ENCODE measurements at regions not wholly inside any gene's neighbourhood (a gene's known extent, or its start where the extent isn't known, plus 50 kb on each side); places are given as distances from the start of the nearest gene placed in this dataset.

GRCh38 chr1:106458866-106459265 lies 597.6 kb upstream of the PRMT6 start:
- H3K27ac Mint-ChIP-seq = no peak overlapping the region
- no peak overlapping the region for H3K27ac ChIP-seq (ENCODE audit: insufficient read length, low read depth, low read length)
- H3K23me2 ChIP-seq (ENCODE audit: insufficient read length, low read depth, low read length, poor library complexity, severe bottlenecking) = no peaks in the 10 kb centered on the region
- no peak overlapping the region for H3K9ac ChIP-seq (ENCODE audit: extremely low read depth, insufficient read length, low read length)
- no peak overlapping the region for H3T11ph ChIP-seq (ENCODE audit: low read length)
- H3K79me2 ChIP-seq (ENCODE audit: insufficient read depth, low read length) = no peaks in the 10 kb centered on the region
- no peak overlapping the region for H4K5ac ChIP-seq (ENCODE audit: insufficient read length, low read depth, low read length)
- H2BK120ac ChIP-seq (ENCODE audit: low read depth, low read length, poor library complexity, severe bottlenecking) = no peak overlapping the region
- H2AFZ ChIP-seq (ENCODE audit: low read length) = no peak overlapping the region
- H2BK5ac ChIP-seq (ENCODE audit: insufficient read length, low read length) = no peak overlapping the region
- no peaks in the 10 kb centered on the region for H3K9me3 Mint-ChIP-seq
- no peak overlapping the region for H3K18ac ChIP-seq (ENCODE audit: insufficient read length, low read depth, low read length)
- no peak for DNase-seq
- H3K79me1 ChIP-seq (ENCODE audit: insufficient read depth, low read depth, low read length, poor library complexity, severe bottlenecking) = no peaks in the 10 kb centered on the region
- H3K9me3 ChIP-seq (ENCODE audit: control insufficient read depth, low read depth, low read length) = no peaks in the 10 kb centered on the region
- no peaks in the 10 kb centered on the region for H3K4me1 ChIP-seq (ENCODE audit: insufficient read depth, low read length)
- H3K27me3 ChIP-seq (ENCODE audit: insufficient read depth, low read length) = no peaks in the 10 kb centered on the region
- H3K23ac ChIP-seq (ENCODE audit: insufficient read length, low read depth, low read length) = no peak overlapping the region
- no peaks in the 10 kb centered on the region for H3K36me3 Mint-ChIP-seq (ENCODE audit: insufficient read depth in 1 of 3, low read depth in 3 of 3)
- H2AK5ac ChIP-seq (ENCODE audit: insufficient read length, low read length) = no peak overlapping the region
- H3K4ac ChIP-seq (ENCODE audit: low read depth, low read length) = no peak overlapping the region
- H2BK20ac ChIP-seq (ENCODE audit: low read depth, low read length, poor library complexity, severe bottlenecking) = no peak overlapping the region
- H3K56ac ChIP-seq (ENCODE audit: insufficient read length, low read depth, low read length) = no peak overlapping the region
- H3K4me1 Mint-ChIP-seq = no peaks in the 10 kb centered on the region
- no peak overlapping the region for H3K4me3 Mint-ChIP-seq
- WGBS (ENCODE audit: extremely low coverage, insufficient read length, low lambda C conversion rate) = no CpG with 5 or more reads among the region's 4 CpGs
- H2BK12ac ChIP-seq (ENCODE audit: insufficient read length, low read depth, low read length) = no peak overlapping the region
- no peak for TF ChIP-seq CTCF (conservative IDR thresholded peaks at IDR 0.05)
- no peak overlapping the region for H3K14ac ChIP-seq (ENCODE audit: insufficient read depth, low read length)
- no peak overlapping the region for H2BK15ac ChIP-seq (ENCODE audit: low read depth, low read length)
- H3K27me3 Mint-ChIP-seq (ENCODE audit: low read depth) = no peaks in the 10 kb centered on the region
- no peaks in the 10 kb centered on the region for H4K20me1 ChIP-seq (ENCODE audit: control insufficient read depth, insufficient read depth, insufficient read length)
- no peak overlapping the region for H4K8ac ChIP-seq (replicated peaks; ENCODE audit: insufficient read length, low read depth, low read length)
- H3K4me2 ChIP-seq (ENCODE audit: insufficient read depth, insufficient read length, low read length) = no peak overlapping the region
- no peak overlapping the region for H4K91ac ChIP-seq (ENCODE audit: insufficient read length, low read depth, low read length)

Measured in H9 (cell line).